ENCODE measurements at regions not wholly inside any gene's neighbourhood (a gene's known extent, or its start where the extent isn't known, plus 50 kb on each side); places are given as distances from the start of the nearest gene placed in this dataset.

DNA sequence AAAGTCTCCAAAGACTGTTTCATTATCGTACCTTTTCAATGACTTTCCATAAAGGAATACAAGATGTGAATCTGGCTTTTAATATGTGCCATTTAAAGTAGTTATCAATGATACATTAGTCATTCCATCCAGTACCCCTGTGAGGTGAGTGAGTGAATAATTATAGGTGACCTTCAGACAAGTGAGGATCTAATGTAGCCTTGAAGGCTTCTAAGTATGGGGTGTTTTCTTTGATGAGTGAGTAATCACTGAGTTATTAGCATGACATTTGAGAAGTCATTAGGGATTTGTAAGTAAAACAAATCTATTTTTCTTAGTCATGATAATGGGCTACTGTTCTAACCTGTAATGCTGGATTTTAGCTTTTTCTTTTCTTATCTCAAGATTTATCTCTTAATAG is 831.4 kb downstream of the ADGRL2 start:
- no peak overlapping the region for H3K4me3 ChIP-seq (ENCODE audit: control insufficient read depth, low read depth, low read length)
- peak; percentile 2 for DNase-seq (ENCODE audit: low read depth)
- TF ChIP-seq, protein P1, sequence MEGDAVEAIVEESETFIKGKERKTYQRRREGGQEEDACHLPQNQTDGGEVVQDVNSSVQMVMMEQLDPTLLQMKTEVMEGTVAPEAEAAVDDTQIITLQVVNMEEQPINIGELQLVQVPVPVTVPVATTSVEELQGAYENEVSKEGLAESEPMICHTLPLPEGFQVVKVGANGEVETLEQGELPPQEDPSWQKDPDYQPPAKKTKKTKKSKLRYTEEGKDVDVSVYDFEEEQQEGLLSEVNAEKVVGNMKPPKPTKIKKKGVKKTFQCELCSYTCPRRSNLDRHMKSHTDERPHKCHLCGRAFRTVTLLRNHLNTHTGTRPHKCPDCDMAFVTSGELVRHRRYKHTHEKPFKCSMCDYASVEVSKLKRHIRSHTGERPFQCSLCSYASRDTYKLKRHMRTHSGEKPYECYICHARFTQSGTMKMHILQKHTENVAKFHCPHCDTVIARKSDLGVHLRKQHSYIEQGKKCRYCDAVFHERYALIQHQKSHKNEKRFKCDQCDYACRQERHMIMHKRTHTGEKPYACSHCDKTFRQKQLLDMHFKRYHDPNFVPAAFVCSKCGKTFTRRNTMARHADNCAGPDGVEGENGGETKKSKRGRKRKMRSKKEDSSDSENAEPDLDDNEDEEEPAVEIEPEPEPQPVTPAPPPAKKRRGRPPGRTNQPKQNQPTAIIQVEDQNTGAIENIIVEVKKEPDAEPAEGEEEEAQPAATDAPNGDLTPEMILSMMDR (conservative IDR thresholded peaks at IDR 0.05; ENCODE audit: control insufficient read depth, insufficient read depth, low read depth, low read length) = no peak

DNA sequence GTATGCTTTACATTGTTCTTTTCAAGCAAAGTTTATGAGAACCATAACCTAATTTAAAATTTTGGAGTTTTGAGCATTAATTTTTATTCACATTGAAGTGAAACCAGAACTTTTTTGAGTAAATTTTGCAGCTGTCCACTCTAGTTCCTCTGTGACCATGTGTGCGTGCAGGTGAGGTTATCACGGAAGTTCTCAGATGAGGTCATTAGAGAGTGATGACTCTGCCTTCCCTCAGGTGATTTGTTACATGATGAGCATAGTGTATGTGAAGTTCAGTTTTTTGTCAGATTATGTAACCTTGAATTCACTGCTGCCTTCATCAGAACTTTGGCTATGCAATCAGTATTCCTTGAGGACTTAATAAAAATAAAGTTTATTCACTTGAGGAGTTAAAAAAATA is 828.2 kb downstream of the ADGRL2 start:
- no peak overlapping the region for H3K4me3 ChIP-seq (ENCODE audit: control insufficient read depth, low read depth, low read length)
- no peak for DNase-seq (ENCODE audit: low read depth)
- TF ChIP-seq, protein P1 (conservative IDR thresholded peaks at IDR 0.05; ENCODE audit: control insufficient read depth, insufficient read depth, low read depth, low read length) = no peak

DNA sequence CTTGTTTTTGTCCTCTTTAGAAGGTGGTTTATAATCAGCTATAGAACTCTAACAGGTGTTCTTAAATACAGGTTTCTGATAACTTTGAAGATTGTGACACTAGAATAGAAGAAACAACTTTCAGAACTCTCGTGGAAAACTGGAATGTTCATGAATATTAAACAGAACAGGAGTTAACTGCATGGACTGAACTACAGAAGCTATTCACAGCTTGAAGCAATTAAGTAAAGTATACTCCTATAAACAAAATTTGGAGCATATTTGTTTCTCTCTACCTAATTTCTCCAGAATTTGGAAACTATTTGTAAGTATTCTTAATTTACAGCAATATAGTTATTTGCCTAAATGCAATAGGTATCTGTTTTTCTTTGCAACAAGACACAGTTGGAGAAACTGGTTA is 824.8 kb downstream of the ADGRL2 start:
- no peak overlapping the region for H3K4me3 ChIP-seq (ENCODE audit: control insufficient read depth, low read depth, low read length)
- TF ChIP-seq, protein P1 (conservative IDR thresholded peaks at IDR 0.05; ENCODE audit: control insufficient read depth, insufficient read depth, low read depth, low read length) = no peak
- DNase-seq (ENCODE audit: low read depth) = no peak

DNA sequence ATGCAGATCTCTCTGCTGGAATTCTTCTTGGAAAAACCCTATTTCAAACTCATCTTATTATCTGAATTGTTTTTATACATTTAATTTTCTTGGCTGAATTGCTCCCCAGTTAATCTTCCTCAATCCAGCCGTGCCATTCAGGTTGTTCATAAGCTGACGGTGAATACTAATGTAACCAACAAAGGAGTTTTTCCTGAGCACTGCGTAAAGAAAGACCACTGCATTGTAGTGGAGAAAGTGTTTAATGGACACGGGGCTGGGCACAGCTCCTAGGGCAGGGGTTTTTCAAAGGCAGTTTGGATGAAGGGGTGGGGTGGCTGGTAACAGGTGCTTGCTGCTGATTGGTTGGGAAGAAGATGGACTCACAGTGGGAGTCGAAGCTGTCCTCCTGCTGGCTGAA is 820.3 kb downstream of the ADGRL2 start:
- no peak for DNase-seq (ENCODE audit: low read depth)
- H3K4me3 ChIP-seq (ENCODE audit: control insufficient read depth, low read depth, low read length) = no peak overlapping the region
- TF ChIP-seq, protein P1 (conservative IDR thresholded peaks at IDR 0.05; ENCODE audit: control insufficient read depth, insufficient read depth, low read depth, low read length) = no peak

DNA sequence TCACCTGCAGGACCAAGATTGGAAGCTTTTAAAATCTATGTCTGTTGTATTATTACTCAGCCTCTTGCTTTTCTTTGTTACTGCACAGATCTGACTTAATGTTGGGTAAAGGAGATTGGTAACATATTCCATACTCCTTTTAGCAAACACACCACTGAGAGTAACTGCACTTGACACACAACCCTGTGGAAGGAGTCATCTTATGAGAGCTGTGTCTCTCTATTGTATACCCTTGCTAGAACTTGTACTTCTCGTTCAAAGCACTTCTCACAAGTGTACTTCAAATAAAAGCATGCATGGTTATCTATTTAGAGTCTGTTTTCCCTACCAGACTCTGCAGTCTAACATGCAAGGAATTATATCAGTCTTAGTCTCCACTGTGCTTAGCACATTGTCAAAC is 813.4 kb downstream of the ADGRL2 start:
- no peak overlapping the region for H3K4me3 ChIP-seq (ENCODE audit: control insufficient read depth, low read depth, low read length)
- TF ChIP-seq, protein P1 (conservative IDR thresholded peaks at IDR 0.05; ENCODE audit: control insufficient read depth, insufficient read depth, low read depth, low read length) = no peak
- DNase-seq (ENCODE audit: low read depth) = no peak

DNA sequence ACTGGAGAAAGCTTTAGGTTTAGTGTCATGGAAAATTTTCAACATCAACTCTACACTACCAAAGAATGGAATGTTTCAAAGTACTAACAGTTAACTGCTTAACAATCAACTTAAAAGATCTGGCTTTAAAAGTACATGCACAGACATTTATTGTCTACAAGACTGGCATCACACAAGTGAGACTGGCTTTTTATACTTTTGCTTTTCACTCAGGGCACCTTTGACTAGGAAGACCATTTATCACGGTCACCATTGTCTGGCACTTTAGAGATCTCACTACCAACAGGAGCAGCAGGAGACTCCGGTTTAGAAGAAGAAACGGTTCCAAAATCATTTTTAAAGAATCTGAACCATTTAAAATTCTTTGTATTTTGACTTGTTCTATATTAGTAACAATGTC is 812.3 kb downstream of the ADGRL2 start:
- DNase-seq (ENCODE audit: low read depth) = no peak
- H3K4me3 ChIP-seq (ENCODE audit: control insufficient read depth, low read depth, low read length) = no peak overlapping the region
- TF ChIP-seq, protein P1 (conservative IDR thresholded peaks at IDR 0.05; ENCODE audit: control insufficient read depth, insufficient read depth, low read depth, low read length) = no peak

DNA sequence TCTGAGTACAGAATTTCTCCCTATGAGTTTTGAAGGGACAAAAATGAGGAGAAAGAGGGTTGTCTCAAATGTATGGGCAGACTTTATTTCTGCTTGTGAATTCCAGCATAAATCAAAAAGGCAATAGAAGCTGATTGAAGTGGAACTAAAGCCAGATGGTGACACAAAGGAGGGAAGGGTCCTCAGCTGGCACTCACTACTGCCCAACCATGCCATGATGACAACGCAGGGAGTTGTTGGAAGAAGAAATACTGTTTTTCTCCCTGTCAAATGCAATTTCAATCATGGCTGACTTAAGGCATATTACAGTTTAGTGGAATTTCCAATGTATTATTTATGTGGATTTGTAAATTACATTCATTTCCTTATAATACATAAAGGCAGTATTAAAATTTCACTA is 805.8 kb downstream of the ADGRL2 start:
- no peak for DNase-seq (ENCODE audit: low read depth)
- H3K4me3 ChIP-seq (ENCODE audit: control insufficient read depth, low read depth, low read length) = no peak overlapping the region
- TF ChIP-seq, protein P1 (conservative IDR thresholded peaks at IDR 0.05; ENCODE audit: control insufficient read depth, insufficient read depth, low read depth, low read length) = no peak
